Endothelial cell of umbilical vein (primary cell): ENCODE measurements at regions not wholly inside any gene's neighbourhood (a gene's known extent, or its start where the extent isn't known, plus 50 kb on each side); places are given as distances from the start of the nearest gene placed in this dataset.

Experiments used
- EZH2 ChIP-seq: IDR thresholded peaks from 2 replicates; pipeline ENCODE4 v1.6.1; 2012; ENCODE audit warnings: borderline replicate concordance, low read depth, mild to moderate bottlenecking, moderate library complexity, low read length, inconsistent platforms; ENCODE audit not compliant: severe bottlenecking
- MYC ChIP-seq: IDR thresholded peaks from one replicate; pipeline ENCODE4 v1.6.1; 2011; ENCODE audit warnings: mild to moderate bottlenecking, low read depth, low read length
- POLR2A ChIP-seq: IDR thresholded peaks from 2 replicates; pipeline ENCODE4 v1.6.1; 2012; ENCODE audit warnings: low read depth, mild to moderate bottlenecking, control low read depth, low read length
- TF ChIP-seq, protein P1 (sequence below), 2 donors: IDR thresholded peaks; 1 replicate in 1 of 2; 2 replicates in 1 of 2; pipeline ENCODE4 v1.5.1; 2011; ENCODE audit warnings: low read length in 2 of 2, mild to moderate bottlenecking in 2 of 2, moderate library complexity in 2 of 2, control low read depth in 1 of 2, inconsistent platforms in 1 of 2, low read depth in 1 of 2; ENCODE audit not compliant: insufficient read depth in 1 of 2; ENCODE audit errors: extremely low read depth in 1 of 2

DNA sequence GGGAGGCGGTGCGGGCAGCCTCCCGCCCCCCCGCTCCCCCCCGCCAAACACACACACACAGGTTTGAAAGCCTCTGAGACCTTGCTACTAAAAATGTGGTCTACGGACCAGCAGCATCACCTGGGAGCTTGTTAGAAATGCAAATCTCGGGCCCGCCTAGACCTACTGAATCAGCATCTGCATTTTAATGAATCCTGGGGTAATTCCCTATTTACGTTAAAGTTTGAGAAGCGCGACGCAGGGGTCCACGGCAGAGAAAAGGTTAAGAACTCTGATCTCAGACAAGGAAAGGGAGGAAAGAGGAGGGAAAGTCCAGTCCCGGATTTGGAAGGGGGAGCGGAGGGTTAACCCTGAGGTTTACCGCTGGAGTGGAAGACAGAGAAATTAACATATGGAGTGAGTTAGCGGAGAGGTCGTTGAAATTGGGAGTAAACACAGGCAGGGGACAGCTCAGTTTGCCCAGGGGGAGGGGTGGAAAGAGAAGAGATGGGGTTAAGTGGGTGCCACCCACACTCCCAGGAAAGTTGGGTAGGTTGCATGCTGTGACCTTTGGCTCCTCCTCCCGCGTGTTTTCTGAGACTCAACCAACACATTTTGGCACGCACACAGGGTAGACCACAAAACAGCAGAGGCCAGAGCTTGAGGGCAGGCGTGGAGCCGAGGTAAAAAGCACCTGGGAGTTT lies 483.6 kb downstream of the BCOR start:
- TF ChIP-seq, protein P1, sequence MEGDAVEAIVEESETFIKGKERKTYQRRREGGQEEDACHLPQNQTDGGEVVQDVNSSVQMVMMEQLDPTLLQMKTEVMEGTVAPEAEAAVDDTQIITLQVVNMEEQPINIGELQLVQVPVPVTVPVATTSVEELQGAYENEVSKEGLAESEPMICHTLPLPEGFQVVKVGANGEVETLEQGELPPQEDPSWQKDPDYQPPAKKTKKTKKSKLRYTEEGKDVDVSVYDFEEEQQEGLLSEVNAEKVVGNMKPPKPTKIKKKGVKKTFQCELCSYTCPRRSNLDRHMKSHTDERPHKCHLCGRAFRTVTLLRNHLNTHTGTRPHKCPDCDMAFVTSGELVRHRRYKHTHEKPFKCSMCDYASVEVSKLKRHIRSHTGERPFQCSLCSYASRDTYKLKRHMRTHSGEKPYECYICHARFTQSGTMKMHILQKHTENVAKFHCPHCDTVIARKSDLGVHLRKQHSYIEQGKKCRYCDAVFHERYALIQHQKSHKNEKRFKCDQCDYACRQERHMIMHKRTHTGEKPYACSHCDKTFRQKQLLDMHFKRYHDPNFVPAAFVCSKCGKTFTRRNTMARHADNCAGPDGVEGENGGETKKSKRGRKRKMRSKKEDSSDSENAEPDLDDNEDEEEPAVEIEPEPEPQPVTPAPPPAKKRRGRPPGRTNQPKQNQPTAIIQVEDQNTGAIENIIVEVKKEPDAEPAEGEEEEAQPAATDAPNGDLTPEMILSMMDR (IDR thresholded peaks at IDR 0.05; ENCODE audit: extremely low read depth in 1 of 2, insufficient read depth in 1 of 2, low read depth in 1 of 2, low read length in 2 of 2): no peak
- TF ChIP-seq POLR2A (no peak), EZH2 (no peak), MYC (no peak)
